ENCODE measurements at regions not wholly inside any gene's neighbourhood (a gene's known extent, or its start where the extent isn't known, plus 50 kb on each side); places are given as distances from the start of the nearest gene placed in this dataset.

- POLR2A ChIA-PET = no interaction called here
- BruUV-seq (replicated peaks) = no TSS peak
- in situ Hi-C loops (cut with HindIII; ENCODE audit: low pct_unique_long_range_greater_than_20kb, low sequenced_read_pairs) (no loop called here), intact Hi-C loops (cut with micrococcal nuclease; ENCODE audit: unreplicated experiment) (no loop called here)
- DNase-seq (ENCODE audit: low read depth, low spot score) (no peak), ATAC-seq (no peak)
- TF ChIP-seq CTCF (IDR thresholded peaks at IDR 0.05) = no peak
- Histone ChIP-seq H3K27me3 (ENCODE audit: control insufficient read depth, insufficient read depth, low read length) (no peaks in the 10 kb centered on the region), H3K4me3 (ENCODE audit: low read depth in 2 of 2, low read length in 2 of 2) (no peak overlapping the region), H3K36me3 (ENCODE audit: control insufficient read depth, insufficient read depth, low read length) (no peaks in the 10 kb centered on the region), H3K27ac (ENCODE audit: low read length) (no peak overlapping the region), H3K9me3 (ENCODE audit: control insufficient read depth, insufficient read depth, low read depth, low read length) (no peaks in the 10 kb centered on the region), H3K4me1 (ENCODE audit: control insufficient read depth, insufficient read depth, low read length) (no peaks in the 10 kb centered on the region)
- CTCF ChIA-PET = no interaction called here
Observed at GRCh38 chr16:35523991-35524390, 2064.6 kb downstream of the TP53TG3F start.

GRCh38 chr16:35525979-35526590 is 2066.7 kb downstream of the TP53TG3F start:
- Histone ChIP-seq H3K4me3 (ENCODE audit: low read depth in 2 of 2, low read length in 2 of 2) (no peak overlapping the region; a peak in 1 of 4 replicates), H3K4me1 (ENCODE audit: control insufficient read depth, insufficient read depth, low read length) (no peaks in the 10 kb centered on the region), H3K27ac (ENCODE audit: low read length) (no peak overlapping the region), H3K36me3 (ENCODE audit: control insufficient read depth, insufficient read depth, low read length) (no peaks in the 10 kb centered on the region), H3K9me3 (ENCODE audit: control insufficient read depth, insufficient read depth, low read depth, low read length) (no peaks in the 10 kb centered on the region), H3K27me3 (ENCODE audit: control insufficient read depth, insufficient read depth, low read length) (no peaks in the 10 kb centered on the region)
- CTCF ChIA-PET = no interaction called here
- in situ Hi-C loops (cut with HindIII; ENCODE audit: low pct_unique_long_range_greater_than_20kb, low sequenced_read_pairs) (no loop called here), intact Hi-C loops (cut with micrococcal nuclease; ENCODE audit: unreplicated experiment) (no loop called here)
- BruUV-seq (replicated peaks) = no TSS peak
- POLR2A ChIA-PET = no interaction called here
- DNase-seq (ENCODE audit: low read depth, low spot score) (no peak), ATAC-seq (no peak)
- no peak for TF ChIP-seq REST (IDR thresholded peaks at IDR 0.05; ENCODE audit: insufficient read depth in 1 of 2, low read depth in 2 of 2, low read length in 1 of 2)
- no peak for TF ChIP-seq POLR2AphosphoS5 (IDR thresholded peaks at IDR 0.05; ENCODE audit: low read depth, low read length)
- TF ChIP-seq CTCF (IDR thresholded peaks at IDR 0.05) = no peak; the same call in 1 of the 2 replicates
- TF ChIP-seq TCF7L2 (IDR thresholded peaks at IDR 0.05; ENCODE audit: low read depth, low read length) = no peak
- TF ChIP-seq SIN3A (IDR thresholded peaks at IDR 0.05; ENCODE audit: borderline replicate concordance, insufficient read depth, low read depth, low read length) = no peak

Data from Panc1 (cell line).